ENCODE measurements at regions not wholly inside any gene's neighbourhood (a gene's known extent, or its start where the extent isn't known, plus 50 kb on each side); places are given as distances from the start of the nearest gene placed in this dataset.

GRCh38 chr22:44584256-44584902 is 86.3 kb upstream of the RTL6 start:
- H3K4me3 Mint-ChIP-seq (ENCODE audit: low read depth): no peak overlapping the region
- DNase-seq (ENCODE audit: low spot score, unreplicated experiment): no peak
- peaks cover 2% of the 10 kb centered on the region for H3K9me3 Mint-ChIP-seq (ENCODE audit: low read depth)
- peak overlapping the region; percentile 65 for H3K27ac Mint-ChIP-seq
- peaks cover 38% of the 10 kb centered on the region for H3K27me3 Mint-ChIP-seq
- peaks cover 6% of the 10 kb centered on the region for H3K4me1 Mint-ChIP-seq (ENCODE audit: low read depth)
- no peak for TF ChIP-seq CTCF (IDR thresholded peaks at IDR 0.05; ENCODE audit: unreplicated experiment)
- no peaks in the 10 kb centered on the region for H3K36me3 Mint-ChIP-seq (ENCODE audit: insufficient read depth)

- Mint-ChIP-seq H3K4me3 (ENCODE audit: low read depth) (no peak overlapping the region), H3K27ac (no peak overlapping the region), H3K9me3 (ENCODE audit: low read depth) (no peaks in the 10 kb centered on the region), H3K36me3 (ENCODE audit: insufficient read depth) (no peaks in the 10 kb centered on the region), H3K4me1 (ENCODE audit: low read depth) (peaks cover 6% of the 10 kb centered on the region), H3K27me3 (peaks cover 38% of the 10 kb centered on the region)
- no peak for DNase-seq (ENCODE audit: low spot score, unreplicated experiment)
- TF ChIP-seq CTCF (IDR thresholded peaks at IDR 0.05; ENCODE audit: unreplicated experiment): no peak
These were observed 85.8 kb upstream of the RTL6 start for GRCh38 chr22:44583854-44584253.

- H3K4me3 Mint-ChIP-seq (ENCODE audit: low read depth): no peak overlapping the region
- peaks cover 6% of the 10 kb centered on the region for H3K4me1 Mint-ChIP-seq (ENCODE audit: low read depth)
- H3K36me3 Mint-ChIP-seq (ENCODE audit: insufficient read depth): no peaks in the 10 kb centered on the region
- peaks cover 41% of the 10 kb centered on the region for H3K27me3 Mint-ChIP-seq
- no peaks in the 10 kb centered on the region for H3K9me3 Mint-ChIP-seq (ENCODE audit: low read depth)
- DNase-seq (ENCODE audit: low spot score, unreplicated experiment): no peak
- no peak overlapping the region for H3K27ac Mint-ChIP-seq
- TF ChIP-seq CTCF (IDR thresholded peaks at IDR 0.05; ENCODE audit: unreplicated experiment): no peak
These were observed 85.2 kb upstream of the RTL6 start for GRCh38 chr22:44583061-44583760.

GRCh38 chr22:44582016-44582415 is 84.0 kb upstream of the RTL6 start:
- Mint-ChIP-seq H3K27me3 (peaks cover 33% of the 10 kb centered on the region), H3K4me3 (ENCODE audit: low read depth) (no peak overlapping the region), H3K4me1 (ENCODE audit: low read depth) (peaks cover 6% of the 10 kb centered on the region), H3K9me3 (ENCODE audit: low read depth) (no peaks in the 10 kb centered on the region), H3K36me3 (ENCODE audit: insufficient read depth) (no peaks in the 10 kb centered on the region), H3K27ac (no peak overlapping the region)
- TF ChIP-seq CTCF (IDR thresholded peaks at IDR 0.05; ENCODE audit: unreplicated experiment): no peak
- no peak for DNase-seq (ENCODE audit: low spot score, unreplicated experiment)

GRCh38 chr22:44581096-44581435 is 83.0 kb upstream of the RTL6 start:
- H3K4me1 Mint-ChIP-seq (ENCODE audit: low read depth): peaks cover 6% of the 10 kb centered on the region
- no peak overlapping the region for H3K27ac Mint-ChIP-seq
- no peaks in the 10 kb centered on the region for H3K36me3 Mint-ChIP-seq (ENCODE audit: insufficient read depth)
- no peak overlapping the region for H3K4me3 Mint-ChIP-seq (ENCODE audit: low read depth)
- TF ChIP-seq CTCF (IDR thresholded peaks at IDR 0.05; ENCODE audit: unreplicated experiment): no peak
- DNase-seq (ENCODE audit: low spot score, unreplicated experiment): no peak
- H3K27me3 Mint-ChIP-seq: peaks cover 31% of the 10 kb centered on the region
- H3K9me3 Mint-ChIP-seq (ENCODE audit: low read depth): no peaks in the 10 kb centered on the region
